Hepatocyte (in vitro differentiated cells): ENCODE measurements at regions not wholly inside any gene's neighbourhood (a gene's known extent, or its start where the extent isn't known, plus 50 kb on each side); places are given as distances from the start of the nearest gene placed in this dataset.

Experiments
- DNase-seq: peaks from one replicate; pipeline ENCODE4 v3.0.0-alpha.2; 2016; ENCODE audit warnings: low spot score
- H2AFZ ChIP-seq: fragments of 200-600 bp; sonication (generic); 2 replicates; pipeline ENCODE4 v1.6.0; 2016; ENCODE audit warnings: antibody characterized with exemption, mild to moderate bottlenecking
- H3K27ac ChIP-seq: fragments of 200-600 bp; sonication (generic); 2 replicates; pipeline ENCODE4 v1.5.1; 2016; ENCODE audit warnings: mild to moderate bottlenecking
- H3K27me3 ChIP-seq: fragments of 200-600 bp; sonication (generic); 2 replicates; pipeline ENCODE4 v1.6.1; 2016
- H3K36me3 ChIP-seq: fragments of 200-600 bp; sonication (generic); replicated peaks from 2 replicates; pipeline ENCODE4 v1.5.1; 2016; ENCODE audit warnings: low read depth; ENCODE audit not compliant: insufficient read depth
- H3K4me1 ChIP-seq: fragments of 200-600 bp; sonication (generic); 2 replicates; pipeline ENCODE4 v1.5.1; 2016; ENCODE audit warnings: mild to moderate bottlenecking, moderate library complexity; ENCODE audit not compliant: insufficient read depth
- H3K4me2 ChIP-seq: fragments of 200-600 bp; sonication (generic); 2 replicates; pipeline ENCODE4 v1.6.0; 2016
- H3K4me3 ChIP-seq: fragments of 200-600 bp; sonication (generic); 2 replicates; pipeline ENCODE4 v1.5.1; 2016; ENCODE audit warnings: mild to moderate bottlenecking
- H3K79me2 ChIP-seq: fragments of 200-600 bp; sonication (generic); 2 replicates; pipeline ENCODE4 v1.6.0; 2017; ENCODE audit warnings: mild to moderate bottlenecking
- H3K9me2 ChIP-seq: fragments of 200-600 bp; sonication (generic); replicated peaks from 2 replicates; pipeline ENCODE4 v1.6.0; 2017; ENCODE audit warnings: mild to moderate bottlenecking; ENCODE audit not compliant: insufficient read depth
- H3K9me3 ChIP-seq: fragments of 200-600 bp; sonication (generic); 2 replicates; pipeline ENCODE4 v1.5.1; 2016; ENCODE audit warnings: low read depth, mild to moderate bottlenecking
- H4K20me1 ChIP-seq: fragments of 200-600 bp; sonication (generic); 2 replicates; pipeline ENCODE4 v1.6.0; 2016; ENCODE audit warnings: mild to moderate bottlenecking; ENCODE audit not compliant: insufficient read depth, poor library complexity, severe bottlenecking
- EZH2 ChIP-seq: fragments of 200-600 bp; sonication (generic); IDR thresholded peaks from 2 replicates; pipeline ENCODE4 v1.6.1; 2016; ENCODE audit warnings: antibody characterized with exemption, mild to moderate bottlenecking, borderline replicate concordance
- EZH2phosphoT487 ChIP-seq: fragments of 200-600 bp; sonication (generic); IDR thresholded peaks from one replicate; pipeline ENCODE4 v1.6.1; 2018; ENCODE audit warnings: antibody characterized with exemption, mild to moderate bottlenecking, low read depth, moderate library complexity; ENCODE audit not compliant: unreplicated experiment, severe bottlenecking
- WGBS: methylation state at CpG from one replicate; pipeline ENCODE4 v1.1.6; 2016; ENCODE audit warnings: low lambda C conversion rate; ENCODE audit errors: missing lambda C conversion rate; 5-methylcytosine and 5-hydroxymethylcytosine counted together
- TF ChIP-seq, protein P1 (sequence below): fragments of 200-600 bp; sonication (generic); IDR thresholded peaks from 2 replicates; pipeline ENCODE4 v1.5.1; 2016; ENCODE audit warnings: antibody characterized with exemption, mild to moderate bottlenecking; ENCODE audit not compliant: poor library complexity

DNA sequence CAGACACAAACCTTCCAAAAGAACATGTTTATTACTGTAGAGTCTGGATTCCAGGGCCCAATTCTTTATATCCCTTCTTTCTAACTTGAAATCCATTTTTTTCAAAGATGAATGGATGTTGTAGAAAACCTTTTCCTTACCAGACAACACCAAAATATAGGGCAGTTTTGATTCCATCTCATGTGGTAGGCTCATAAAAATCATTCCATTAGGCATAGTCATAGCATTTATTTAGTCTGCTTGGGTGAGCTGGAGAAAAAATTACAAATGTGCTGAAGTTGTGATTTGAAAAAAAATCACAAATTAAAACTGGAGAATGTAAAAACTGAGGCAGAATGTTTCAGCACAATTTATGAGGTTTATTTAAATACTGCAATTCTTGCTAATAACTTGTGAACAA, 199.3 kb upstream of the TBC1D5 start:
- Histone ChIP-seq H3K4me2 (no peak overlapping the region), H3K9me2 (no peaks in the 10 kb centered on the region), H3K4me1 (no peaks in the 10 kb centered on the region)

DNA sequence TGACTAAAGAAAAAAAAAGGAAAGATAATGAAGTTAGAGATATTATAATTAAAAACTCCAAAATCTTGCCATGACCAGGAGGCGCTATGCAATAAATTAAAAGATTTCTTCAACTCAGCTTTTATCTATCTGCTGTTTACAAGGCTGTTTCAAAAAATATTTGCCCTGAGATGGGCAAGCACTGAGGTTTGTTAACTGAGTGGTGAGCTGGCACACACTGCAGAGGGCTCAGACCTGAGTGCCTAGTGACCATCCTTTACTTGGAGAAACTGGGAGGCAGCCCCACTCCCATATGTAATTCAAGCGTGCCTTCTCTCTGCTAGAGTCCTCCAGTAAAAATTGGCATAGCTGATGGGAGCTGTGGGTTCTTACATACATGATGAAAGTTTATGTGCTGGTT, 198.7 kb upstream of the TBC1D5 start:
- Histone ChIP-seq H3K9me3 (no peaks in the 10 kb centered on the region), H2AFZ (no peak overlapping the region), H3K4me1 (no peaks in the 10 kb centered on the region), H3K4me3 (no peak overlapping the region), H3K27ac (no peak overlapping the region), H3K36me3 (no peaks in the 10 kb centered on the region), H4K20me1 (no peaks in the 10 kb centered on the region), H3K79me2 (no peaks in the 10 kb centered on the region), H3K4me2 (no peak overlapping the region), H3K9me2 (no peaks in the 10 kb centered on the region), H3K27me3 (no peaks in the 10 kb centered on the region)
- WGBS = 93% methylated on average over 2 of the region's 2 CpGs
- no peak for TF ChIP-seq EZH2
- TF ChIP-seq, protein P1, sequence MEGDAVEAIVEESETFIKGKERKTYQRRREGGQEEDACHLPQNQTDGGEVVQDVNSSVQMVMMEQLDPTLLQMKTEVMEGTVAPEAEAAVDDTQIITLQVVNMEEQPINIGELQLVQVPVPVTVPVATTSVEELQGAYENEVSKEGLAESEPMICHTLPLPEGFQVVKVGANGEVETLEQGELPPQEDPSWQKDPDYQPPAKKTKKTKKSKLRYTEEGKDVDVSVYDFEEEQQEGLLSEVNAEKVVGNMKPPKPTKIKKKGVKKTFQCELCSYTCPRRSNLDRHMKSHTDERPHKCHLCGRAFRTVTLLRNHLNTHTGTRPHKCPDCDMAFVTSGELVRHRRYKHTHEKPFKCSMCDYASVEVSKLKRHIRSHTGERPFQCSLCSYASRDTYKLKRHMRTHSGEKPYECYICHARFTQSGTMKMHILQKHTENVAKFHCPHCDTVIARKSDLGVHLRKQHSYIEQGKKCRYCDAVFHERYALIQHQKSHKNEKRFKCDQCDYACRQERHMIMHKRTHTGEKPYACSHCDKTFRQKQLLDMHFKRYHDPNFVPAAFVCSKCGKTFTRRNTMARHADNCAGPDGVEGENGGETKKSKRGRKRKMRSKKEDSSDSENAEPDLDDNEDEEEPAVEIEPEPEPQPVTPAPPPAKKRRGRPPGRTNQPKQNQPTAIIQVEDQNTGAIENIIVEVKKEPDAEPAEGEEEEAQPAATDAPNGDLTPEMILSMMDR = no peak
- TF ChIP-seq EZH2phosphoT487 = no peak
- DNase-seq = no peak

More for the DNA sequence above, 199.3 kb upstream of the TBC1D5 start:
- no peak for DNase-seq
- Histone ChIP-seq H3K27ac (no peak overlapping the region), H3K27me3 (no peaks in the 10 kb centered on the region), H2AFZ (no peak overlapping the region), H3K79me2 (no peaks in the 10 kb centered on the region), H3K36me3 (no peaks in the 10 kb centered on the region), H3K4me3 (no peak overlapping the region), H3K9me3 (no peaks in the 10 kb centered on the region), H4K20me1 (no peaks in the 10 kb centered on the region)
- no peak for TF ChIP-seq EZH2phosphoT487
- TF ChIP-seq, protein P1 = no peak
- no peak for TF ChIP-seq EZH2

DNA sequence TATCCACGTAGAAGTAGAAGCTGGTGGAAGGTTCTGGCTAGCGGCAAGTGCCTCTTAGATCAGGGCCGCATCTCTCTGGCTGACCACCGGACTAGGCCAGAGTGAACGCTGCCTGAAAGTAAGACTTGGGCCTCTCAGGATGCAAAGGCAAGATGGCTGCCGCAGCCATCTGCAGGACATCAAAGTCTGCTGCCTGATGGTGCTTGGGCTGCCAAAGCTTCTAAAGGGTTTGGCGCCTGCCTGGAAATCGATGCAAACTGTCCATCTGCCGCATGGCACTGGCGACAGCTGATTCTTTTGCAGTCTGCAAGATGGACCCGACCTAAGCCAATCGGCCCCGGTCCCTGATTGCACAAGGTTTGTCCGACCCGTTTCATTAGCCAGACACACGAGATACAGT, 196.7 kb upstream of the TBC1D5 start:
- Histone ChIP-seq H2AFZ (no peak overlapping the region), H3K79me2 (no peaks in the 10 kb centered on the region), H3K36me3 (no peaks in the 10 kb centered on the region), H3K9me2 (no peaks in the 10 kb centered on the region), H4K20me1 (no peaks in the 10 kb centered on the region), H3K4me1 (no peaks in the 10 kb centered on the region), H3K4me2 (no peak overlapping the region), H3K4me3 (no peak overlapping the region), H3K27me3 (no peaks in the 10 kb centered on the region), H3K9me3 (no peaks in the 10 kb centered on the region), H3K27ac (no peak overlapping the region)
- WGBS = 96% methylated on average over 15 of the region's 16 CpGs
- no peak for DNase-seq
- TF ChIP-seq EZH2 (no peak), EZH2phosphoT487 (no peak)
- TF ChIP-seq, protein P1 = no peak

DNA sequence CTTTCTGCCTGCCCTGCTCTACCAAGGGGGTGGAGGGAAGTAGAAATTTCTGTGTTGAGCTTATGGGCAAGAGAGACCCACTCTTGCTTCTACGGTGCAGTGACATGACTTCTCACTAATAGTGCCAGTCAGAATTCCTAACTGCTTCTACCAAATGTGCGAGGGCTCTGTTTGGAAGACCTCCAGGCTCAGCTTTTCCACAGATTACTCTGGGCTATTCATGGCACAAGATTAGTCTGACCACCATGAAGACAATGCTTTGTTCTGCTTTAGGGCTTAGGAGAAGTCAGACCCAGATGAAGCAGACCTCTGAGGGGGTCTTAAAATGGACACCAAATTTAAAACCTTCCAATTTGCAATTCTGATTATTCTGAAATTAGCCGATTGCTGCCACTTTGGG, 195.9 kb upstream of the TBC1D5 start:
- no peak overlapping the region for H2AFZ ChIP-seq
- no peaks in the 10 kb centered on the region for H4K20me1 ChIP-seq
- no peaks in the 10 kb centered on the region for H3K27me3 ChIP-seq
- no peaks in the 10 kb centered on the region for H3K4me1 ChIP-seq
- no peaks in the 10 kb centered on the region for H3K9me2 ChIP-seq
- H3K79me2 ChIP-seq = no peaks in the 10 kb centered on the region
- 91% methylated on average over 3 of the region's 3 CpGs for WGBS
- H3K36me3 ChIP-seq = no peaks in the 10 kb centered on the region
- H3K4me2 ChIP-seq = no peak overlapping the region
- H3K27ac ChIP-seq = no peak overlapping the region
- H3K9me3 ChIP-seq = no peaks in the 10 kb centered on the region
- no peak overlapping the region for H3K4me3 ChIP-seq
- DNase-seq = no peak
- no peak for TF ChIP-seq EZH2
- TF ChIP-seq, protein P1 = no peak
- TF ChIP-seq EZH2phosphoT487 = no peak
